GM23338 (cell line): ENCODE measurements at regions not wholly inside any gene's neighbourhood (a gene's known extent, or its start where the extent isn't known, plus 50 kb on each side); places are given as distances from the start of the nearest gene placed in this dataset.

ENCODE experiments used
- EZH2 ChIP-seq: fragments of 200-600 bp; sonication (generic); IDR thresholded peaks from one replicate; pipeline ENCODE4 v1.8.0; 2017; ENCODE audit warnings: antibody characterized with exemption, mild to moderate bottlenecking, low read depth; ENCODE audit not compliant: unreplicated experiment
- EZH2phosphoT487 ChIP-seq: fragments of 200-600 bp; sonication (generic); IDR thresholded peaks from one replicate; pipeline ENCODE4 v1.8.1; 2018; ENCODE audit warnings: antibody characterized with exemption; ENCODE audit not compliant: unreplicated experiment
- JUNB ChIP-seq: IDR thresholded peaks from one replicate; pipeline ENCODE4 v1.6.1; 2016; ENCODE audit warnings: antibody characterized with exemption; ENCODE audit not compliant: unreplicated experiment
- NANOG ChIP-seq: IDR thresholded peaks from 2 replicates; pipeline ENCODE4 v1.6.1; 2016; ENCODE audit warnings: antibody characterized with exemption, borderline replicate concordance
- POLR2AphosphoS5 ChIP-seq: IDR thresholded peaks from 2 replicates; pipeline ENCODE4 v1.6.1; 2016; ENCODE audit warnings: antibody characterized with exemption, low read depth
- ZNF331 ChIP-seq: fragments of 250-450 bp; sonication (Bioruptor Pico); IDR thresholded peaks from 2 replicates; pipeline ENCODE4 v1.5.0; 2020; ENCODE audit warnings: low read depth, mild to moderate bottlenecking, moderate library complexity
- TF ChIP-seq, protein P1 (sequence below), 2 experiments: fragments of 200-600 bp in 1 of 2; sonication (generic) in 1 of 2; conservative IDR thresholded peaks; 2 replicates each; pipeline versions ENCODE4 v1.5.1 to v1.6.1; 2016 to 2017; ENCODE audit warnings: antibody characterized with exemption in 2 of 2, low read depth in 2 of 2, mild to moderate bottlenecking in 2 of 2, moderate library complexity in 1 of 2
- TF ChIP-seq, protein P2 (sequence below): IDR thresholded peaks from one replicate; pipeline ENCODE4 v1.6.1; 2018; ENCODE audit warnings: antibody characterized with exemption; ENCODE audit not compliant: unreplicated experiment

DNA sequence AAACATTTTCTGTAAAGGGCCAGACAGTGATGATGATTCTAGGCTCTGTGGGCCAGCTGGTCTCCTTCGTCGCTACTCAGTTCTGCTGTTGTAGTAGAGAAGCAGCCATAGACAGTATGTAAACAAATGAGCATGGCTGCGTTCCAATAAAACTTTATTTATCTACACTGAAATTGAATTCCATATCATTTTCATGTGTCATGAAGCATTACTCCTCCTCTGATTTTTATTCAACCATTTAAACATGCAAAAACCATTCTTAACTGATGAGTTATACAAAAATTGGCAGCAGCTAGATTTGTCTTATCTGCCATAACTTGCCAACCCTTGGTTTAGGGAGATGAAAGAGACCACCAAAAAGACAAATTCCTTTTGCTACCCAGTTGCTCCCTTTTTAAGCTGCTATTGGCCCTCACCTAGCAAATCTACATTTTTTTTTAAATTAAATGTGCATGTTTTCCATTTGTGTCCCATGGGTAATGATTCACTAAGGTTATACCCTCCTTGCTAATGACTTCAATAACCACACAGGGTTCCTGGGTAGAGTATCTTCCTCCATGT lies 309.9 kb downstream of the DHX15 start:
- TF ChIP-seq, protein P1, sequence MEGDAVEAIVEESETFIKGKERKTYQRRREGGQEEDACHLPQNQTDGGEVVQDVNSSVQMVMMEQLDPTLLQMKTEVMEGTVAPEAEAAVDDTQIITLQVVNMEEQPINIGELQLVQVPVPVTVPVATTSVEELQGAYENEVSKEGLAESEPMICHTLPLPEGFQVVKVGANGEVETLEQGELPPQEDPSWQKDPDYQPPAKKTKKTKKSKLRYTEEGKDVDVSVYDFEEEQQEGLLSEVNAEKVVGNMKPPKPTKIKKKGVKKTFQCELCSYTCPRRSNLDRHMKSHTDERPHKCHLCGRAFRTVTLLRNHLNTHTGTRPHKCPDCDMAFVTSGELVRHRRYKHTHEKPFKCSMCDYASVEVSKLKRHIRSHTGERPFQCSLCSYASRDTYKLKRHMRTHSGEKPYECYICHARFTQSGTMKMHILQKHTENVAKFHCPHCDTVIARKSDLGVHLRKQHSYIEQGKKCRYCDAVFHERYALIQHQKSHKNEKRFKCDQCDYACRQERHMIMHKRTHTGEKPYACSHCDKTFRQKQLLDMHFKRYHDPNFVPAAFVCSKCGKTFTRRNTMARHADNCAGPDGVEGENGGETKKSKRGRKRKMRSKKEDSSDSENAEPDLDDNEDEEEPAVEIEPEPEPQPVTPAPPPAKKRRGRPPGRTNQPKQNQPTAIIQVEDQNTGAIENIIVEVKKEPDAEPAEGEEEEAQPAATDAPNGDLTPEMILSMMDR (conservative IDR thresholded peaks at IDR 0.05; ENCODE audit: low read depth in 2 of 2) = no peak
- no peak for TF ChIP-seq EZH2
- no peak for TF ChIP-seq JUNB
- no peak for TF ChIP-seq POLR2AphosphoS5
- no peak for TF ChIP-seq ZNF331 (CRISPR knock-in tag)
- TF ChIP-seq, protein P2, sequence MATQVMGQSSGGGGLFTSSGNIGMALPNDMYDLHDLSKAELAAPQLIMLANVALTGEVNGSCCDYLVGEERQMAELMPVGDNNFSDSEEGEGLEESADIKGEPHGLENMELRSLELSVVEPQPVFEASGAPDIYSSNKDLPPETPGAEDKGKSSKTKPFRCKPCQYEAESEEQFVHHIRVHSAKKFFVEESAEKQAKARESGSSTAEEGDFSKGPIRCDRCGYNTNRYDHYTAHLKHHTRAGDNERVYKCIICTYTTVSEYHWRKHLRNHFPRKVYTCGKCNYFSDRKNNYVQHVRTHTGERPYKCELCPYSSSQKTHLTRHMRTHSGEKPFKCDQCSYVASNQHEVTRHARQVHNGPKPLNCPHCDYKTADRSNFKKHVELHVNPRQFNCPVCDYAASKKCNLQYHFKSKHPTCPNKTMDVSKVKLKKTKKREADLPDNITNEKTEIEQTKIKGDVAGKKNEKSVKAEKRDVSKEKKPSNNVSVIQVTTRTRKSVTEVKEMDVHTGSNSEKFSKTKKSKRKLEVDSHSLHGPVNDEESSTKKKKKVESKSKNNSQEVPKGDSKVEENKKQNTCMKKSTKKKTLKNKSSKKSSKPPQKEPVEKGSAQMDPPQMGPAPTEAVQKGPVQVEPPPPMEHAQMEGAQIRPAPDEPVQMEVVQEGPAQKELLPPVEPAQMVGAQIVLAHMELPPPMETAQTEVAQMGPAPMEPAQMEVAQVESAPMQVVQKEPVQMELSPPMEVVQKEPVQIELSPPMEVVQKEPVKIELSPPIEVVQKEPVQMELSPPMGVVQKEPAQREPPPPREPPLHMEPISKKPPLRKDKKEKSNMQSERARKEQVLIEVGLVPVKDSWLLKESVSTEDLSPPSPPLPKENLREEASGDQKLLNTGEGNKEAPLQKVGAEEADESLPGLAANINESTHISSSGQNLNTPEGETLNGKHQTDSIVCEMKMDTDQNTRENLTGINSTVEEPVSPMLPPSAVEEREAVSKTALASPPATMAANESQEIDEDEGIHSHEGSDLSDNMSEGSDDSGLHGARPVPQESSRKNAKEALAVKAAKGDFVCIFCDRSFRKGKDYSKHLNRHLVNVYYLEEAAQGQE = no peak
- no peak for TF ChIP-seq NANOG
- TF ChIP-seq EZH2phosphoT487 = no peak
